ENCODE measurements at regions not wholly inside any gene's neighbourhood (a gene's known extent, or its start where the extent isn't known, plus 50 kb on each side); places are given as distances from the start of the nearest gene placed in this dataset.
"Not testable (repeated sequence)": the region's sequence is repeated elsewhere in the genome, so short reads cannot be mapped to it uniquely, and the experiment has no call there.

- not testable (repeated sequence) for TF ChIP-seq CTCF, POLR2A (IDR thresholded peaks at IDR 0.05)
These were observed 217.9 kb downstream of the TMEM121 start for GRCh38 chr14:105744213-105744787.
